ENCODE measurements at regions not wholly inside any gene's neighbourhood (a gene's known extent, or its start where the extent isn't known, plus 50 kb on each side); places are given as distances from the start of the nearest gene placed in this dataset.

DNA sequence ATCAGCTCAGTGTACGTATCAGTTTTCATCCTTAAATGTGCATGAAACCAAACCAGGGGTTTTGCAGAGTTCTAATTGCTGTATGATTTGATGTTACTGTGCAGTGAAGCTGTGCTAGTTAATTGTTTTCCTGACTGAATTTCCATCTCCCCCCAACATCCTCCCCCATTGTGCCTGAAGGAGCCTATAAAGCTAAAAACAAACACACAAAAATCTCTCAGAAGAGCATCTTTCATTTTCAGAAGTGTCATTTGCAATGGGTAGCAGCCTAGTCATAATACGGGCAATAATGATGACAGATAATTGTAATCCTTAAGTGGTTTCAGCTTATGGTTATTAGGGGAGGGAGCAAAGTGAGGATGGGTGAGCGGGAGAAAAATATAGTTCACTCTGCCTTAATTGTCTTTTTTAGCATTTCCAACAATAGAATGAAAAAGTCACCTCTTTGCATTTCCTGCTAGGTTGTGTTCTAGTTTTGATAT, 207.9 kb upstream of the TBL1XR1 start:
- TF ChIP-seq, protein P1, sequence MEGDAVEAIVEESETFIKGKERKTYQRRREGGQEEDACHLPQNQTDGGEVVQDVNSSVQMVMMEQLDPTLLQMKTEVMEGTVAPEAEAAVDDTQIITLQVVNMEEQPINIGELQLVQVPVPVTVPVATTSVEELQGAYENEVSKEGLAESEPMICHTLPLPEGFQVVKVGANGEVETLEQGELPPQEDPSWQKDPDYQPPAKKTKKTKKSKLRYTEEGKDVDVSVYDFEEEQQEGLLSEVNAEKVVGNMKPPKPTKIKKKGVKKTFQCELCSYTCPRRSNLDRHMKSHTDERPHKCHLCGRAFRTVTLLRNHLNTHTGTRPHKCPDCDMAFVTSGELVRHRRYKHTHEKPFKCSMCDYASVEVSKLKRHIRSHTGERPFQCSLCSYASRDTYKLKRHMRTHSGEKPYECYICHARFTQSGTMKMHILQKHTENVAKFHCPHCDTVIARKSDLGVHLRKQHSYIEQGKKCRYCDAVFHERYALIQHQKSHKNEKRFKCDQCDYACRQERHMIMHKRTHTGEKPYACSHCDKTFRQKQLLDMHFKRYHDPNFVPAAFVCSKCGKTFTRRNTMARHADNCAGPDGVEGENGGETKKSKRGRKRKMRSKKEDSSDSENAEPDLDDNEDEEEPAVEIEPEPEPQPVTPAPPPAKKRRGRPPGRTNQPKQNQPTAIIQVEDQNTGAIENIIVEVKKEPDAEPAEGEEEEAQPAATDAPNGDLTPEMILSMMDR (IDR thresholded peaks at IDR 0.05), result no peak
- TF ChIP-seq POLR2A (IDR thresholded peaks at IDR 0.05), result no peak
- no peak for TF ChIP-seq EP300 (IDR thresholded peaks at IDR 0.05)
